ENCODE measurements at regions not wholly inside any gene's neighbourhood (a gene's known extent, or its start where the extent isn't known, plus 50 kb on each side); places are given as distances from the start of the nearest gene placed in this dataset.

- WGBS, 2 donors (ENCODE audit: low coverage in 1 of 2) = 68 to 69% methylated on average over 5 to 6 of the region's 6 CpGs
- Histone ChIP-seq H3K4me1 (peaks cover 4 to 12% (median 7%) of the 10 kb centered on the region in 4 donors), H3K36me3 (no peaks in the 10 kb centered on the region), H3K27me3 (no peaks in the 10 kb centered on the region), H3K27ac (no peak overlapping the region), H3K4me3 (no peak overlapping the region), H3K9me3 (no peaks in the 10 kb centered on the region)
- DNase-seq = no peak
- TF ChIP-seq EP300 (IDR thresholded peaks at IDR 0.05; ENCODE audit: low read depth) (no peak), CTCF (IDR thresholded peaks at IDR 0.05) (no peak), POLR2AphosphoS5 (IDR thresholded peaks at IDR 0.05) (no peak), POLR2A (IDR thresholded peaks at IDR 0.05) (no peak)
- intact Hi-C loops (cut with DNase I; ENCODE audit: low total_unique reads) (loop anchor here (5.0 kb wide), 1 partner anchor 286 kb away; the partner anchor contains the start of gene GADD45G), in situ Hi-C loops (cut with MboI; ENCODE audit: low pct_ligation_motif_present in 1 of 4, low pct_unique_long_range_greater_than_20kb in 1 of 4, low sequenced_read_pairs in 3 of 4) (no loop called here)
Observed at GRCh38 chr9:89892920-89893319, 288.1 kb downstream of the GADD45G start.

GRCh38 chr9:89893886-89894285 lies 289.1 kb downstream of the GADD45G start:
- DNase-seq = no peak
- in situ Hi-C loops (cut with MboI; ENCODE audit: low pct_ligation_motif_present in 1 of 4, low pct_unique_long_range_greater_than_20kb in 1 of 4, low sequenced_read_pairs in 3 of 4) (no loop called here), intact Hi-C loops (cut with DNase I; ENCODE audit: low total_unique reads) (loop anchor here (5.0 kb wide), 1 partner anchor 287 kb away; the partner anchor contains the start of gene GADD45G)
- Histone ChIP-seq H3K9me3 (no peaks in the 10 kb centered on the region), H3K27ac (no peak overlapping the region), H3K4me1 (peaks cover 4 to 12% (median 7%) of the 10 kb centered on the region in 4 donors), H3K27me3 (no peaks in the 10 kb centered on the region), H3K36me3 (no peaks in the 10 kb centered on the region), H3K4me3 (no peak overlapping the region)
- WGBS, 2 donors (ENCODE audit: low coverage in 1 of 2) = 90 to 100% methylated on average over 2 of the region's 2 CpGs
- no peak for TF ChIP-seq CTCF (IDR thresholded peaks at IDR 0.05)
- TF ChIP-seq POLR2A (IDR thresholded peaks at IDR 0.05) = no peak
- TF ChIP-seq POLR2AphosphoS5 (IDR thresholded peaks at IDR 0.05) = no peak

- H3K4me3 ChIP-seq = no peak overlapping the region
- no peaks in the 10 kb centered on the region for H3K36me3 ChIP-seq
- no peaks in the 10 kb centered on the region for H3K9me3 ChIP-seq
- intact Hi-C loops (cut with DNase I; ENCODE audit: low total_unique reads) (no loop called here), in situ Hi-C loops (cut with MboI; ENCODE audit: low pct_ligation_motif_present in 1 of 4, low pct_unique_long_range_greater_than_20kb in 1 of 4, low sequenced_read_pairs in 3 of 4) (no loop called here)
- WGBS, 2 donors (ENCODE audit: low coverage in 1 of 2) = 84% methylated on average over 5 of the region's 5 CpGs; no CpG with 5 or more reads in 1 of the 2 donors
- H3K4me1 ChIP-seq = peaks cover 0 to 2% (median 0%) of the 10 kb centered on the region in 4 donors
- no peak overlapping the region for H3K27ac ChIP-seq
- no peak for DNase-seq
- H3K27me3 ChIP-seq = no peaks in the 10 kb centered on the region
- TF ChIP-seq CTCF (IDR thresholded peaks at IDR 0.05) = no peak
- TF ChIP-seq POLR2AphosphoS5 (IDR thresholded peaks at IDR 0.05) = no peak
- TF ChIP-seq POLR2A (IDR thresholded peaks at IDR 0.05) = no peak
- TF ChIP-seq EP300 (IDR thresholded peaks at IDR 0.05; ENCODE audit: low read depth) = no peak
Observed at GRCh38 chr9:89896806-89897340, 292.1 kb downstream of the GADD45G start.

- DNase-seq = no peak
- Histone ChIP-seq H3K36me3 (no peaks in the 10 kb centered on the region), H3K4me3 (no peak overlapping the region), H3K4me1 (no peaks in the 10 kb centered on the region), H3K27ac (no peak overlapping the region), H3K9me3 (no peaks in the 10 kb centered on the region), H3K27me3 (no peaks in the 10 kb centered on the region)
- WGBS, 2 donors (ENCODE audit: low coverage in 1 of 2) = 76% methylated on average over 3 of the region's 3 CpGs; no CpG with 5 or more reads in 1 of the 2 donors
- no peak for TF ChIP-seq POLR2AphosphoS5 (IDR thresholded peaks at IDR 0.05)
- no peak for TF ChIP-seq CTCF (IDR thresholded peaks at IDR 0.05)
- TF ChIP-seq EP300 (IDR thresholded peaks at IDR 0.05; ENCODE audit: low read depth) = no peak
- TF ChIP-seq POLR2A (IDR thresholded peaks at IDR 0.05) = no peak
- intact Hi-C loops (cut with DNase I; ENCODE audit: low total_unique reads) = no loop called here
- in situ Hi-C loops (cut with MboI; ENCODE audit: low pct_ligation_motif_present in 1 of 4, low pct_unique_long_range_greater_than_20kb in 1 of 4, low sequenced_read_pairs in 3 of 4) = no loop called here
Observed at GRCh38 chr9:89899573-89899972, 294.8 kb downstream of the GADD45G start.
